Smooth muscle cell (in vitro differentiated cells): ENCODE measurements at regions not wholly inside any gene's neighbourhood (a gene's known extent, or its start where the extent isn't known, plus 50 kb on each side); places are given as distances from the start of the nearest gene placed in this dataset.

Experiments used
- DNase-seq: peaks from one replicate; lab custom pipeline; 2025; ENCODE audit not compliant: unreplicated experiment; lab: John Stamatoyannopoulos, UW
- H2AFZ ChIP-seq: fragments of 200-600 bp; sonication (generic); 2 replicates; pipeline ENCODE4 v1.6.0; 2016; ENCODE audit warnings: antibody characterized with exemption, low read depth, mild to moderate bottlenecking
- H3F3A ChIP-seq: fragments of 200-600 bp; sonication (generic); 2 replicates; pipeline ENCODE4 v1.6.0; 2017; ENCODE audit warnings: antibody characterized with exemption, low read depth
- H3K27ac ChIP-seq: fragments of 200-600 bp; sonication (generic); 2 replicates; pipeline ENCODE4 v1.5.1; 2016; ENCODE audit warnings: low read depth, mild to moderate bottlenecking
- H3K27me3 ChIP-seq: fragments of 200-600 bp; sonication (generic); 2 replicates; pipeline ENCODE4 v1.6.1; 2016; ENCODE audit warnings: low read depth, mild to moderate bottlenecking
- H3K36me3 ChIP-seq: fragments of 200-600 bp; sonication (generic); 2 replicates; pipeline ENCODE4 v1.5.1; 2016; ENCODE audit warnings: low read depth
- H3K4me1 ChIP-seq: fragments of 200-600 bp; sonication (generic); 2 replicates; pipeline ENCODE4 v1.5.1; 2016; ENCODE audit warnings: low read depth
- H3K4me2 ChIP-seq: fragments of 200-600 bp; sonication (generic); 2 replicates; pipeline ENCODE4 v1.6.0; 2016; ENCODE audit warnings: mild to moderate bottlenecking
- H3K4me3 ChIP-seq: fragments of 200-600 bp; sonication (generic); 2 replicates; pipeline ENCODE4 v1.5.1; 2016; ENCODE audit warnings: mild to moderate bottlenecking
- H3K79me2 ChIP-seq: fragments of 200-600 bp; sonication (generic); 2 replicates; pipeline ENCODE4 v1.6.0; 2016; ENCODE audit warnings: low read depth, mild to moderate bottlenecking
- H3K9ac ChIP-seq: fragments of 200-600 bp; sonication (generic); 2 replicates; pipeline ENCODE4 v1.6.0; 2016; ENCODE audit warnings: low read depth
- H3K9me3 ChIP-seq: fragments of 200-600 bp; sonication (generic); replicated peaks from 2 replicates; pipeline ENCODE4 v1.5.1; 2016; ENCODE audit warnings: low read depth
- H4K20me1 ChIP-seq: fragments of 200-600 bp; sonication (generic); 2 replicates; pipeline ENCODE4 v1.6.0; 2016; ENCODE audit warnings: low read depth
- WGBS: methylation state at CpG from one replicate; pipeline ENCODE4 v1.1.7; 2016; ENCODE audit warnings: low lambda C conversion rate; 5-methylcytosine and 5-hydroxymethylcytosine counted together
- TF ChIP-seq, protein P1 (sequence below): fragments of 200-600 bp; sonication (generic); IDR thresholded peaks from 2 replicates; pipeline ENCODE4 v1.5.1; 2017; ENCODE audit warnings: borderline replicate concordance, mild to moderate bottlenecking, antibody characterized with exemption; ENCODE audit not compliant: insufficient read depth, poor library complexity, severe bottlenecking

DNA sequence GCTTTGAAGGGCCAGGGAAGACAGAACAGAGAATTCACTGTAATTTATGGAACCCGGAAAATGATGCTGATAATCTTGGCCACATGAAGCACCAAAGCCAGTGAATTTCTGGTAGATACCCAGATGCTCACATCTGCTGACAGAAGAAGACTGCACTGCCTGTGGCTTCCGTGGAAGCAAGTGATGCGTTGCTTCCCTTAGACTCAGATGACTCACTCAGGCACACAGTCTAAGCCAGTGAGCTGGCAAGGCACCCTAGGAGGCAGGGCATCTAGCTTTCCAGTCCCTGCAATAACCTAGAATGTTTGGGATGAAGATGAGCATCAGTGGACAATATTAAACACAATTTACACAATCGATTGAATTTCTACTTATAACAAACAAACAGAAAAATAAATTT, 284.7 kb downstream of the CMPK2 start:
- Histone ChIP-seq H3K4me2 (no peak overlapping the region), H3K27ac (no peak overlapping the region), H3K79me2 (no peaks in the 10 kb centered on the region), H3K9ac (no peak overlapping the region), H2AFZ (no peak overlapping the region), H3K36me3 (no peaks in the 10 kb centered on the region), H3K27me3 (no peaks in the 10 kb centered on the region), H4K20me1 (no peaks in the 10 kb centered on the region), H3K4me3 (no peak overlapping the region), H3K9me3 (no peaks in the 10 kb centered on the region), H3K4me1 (no peaks in the 10 kb centered on the region), H3F3A (no peaks in the 10 kb centered on the region)
- WGBS = 55% methylated on average over 4 of the region's 4 CpGs
- no peak for DNase-seq
- TF ChIP-seq, protein P1, sequence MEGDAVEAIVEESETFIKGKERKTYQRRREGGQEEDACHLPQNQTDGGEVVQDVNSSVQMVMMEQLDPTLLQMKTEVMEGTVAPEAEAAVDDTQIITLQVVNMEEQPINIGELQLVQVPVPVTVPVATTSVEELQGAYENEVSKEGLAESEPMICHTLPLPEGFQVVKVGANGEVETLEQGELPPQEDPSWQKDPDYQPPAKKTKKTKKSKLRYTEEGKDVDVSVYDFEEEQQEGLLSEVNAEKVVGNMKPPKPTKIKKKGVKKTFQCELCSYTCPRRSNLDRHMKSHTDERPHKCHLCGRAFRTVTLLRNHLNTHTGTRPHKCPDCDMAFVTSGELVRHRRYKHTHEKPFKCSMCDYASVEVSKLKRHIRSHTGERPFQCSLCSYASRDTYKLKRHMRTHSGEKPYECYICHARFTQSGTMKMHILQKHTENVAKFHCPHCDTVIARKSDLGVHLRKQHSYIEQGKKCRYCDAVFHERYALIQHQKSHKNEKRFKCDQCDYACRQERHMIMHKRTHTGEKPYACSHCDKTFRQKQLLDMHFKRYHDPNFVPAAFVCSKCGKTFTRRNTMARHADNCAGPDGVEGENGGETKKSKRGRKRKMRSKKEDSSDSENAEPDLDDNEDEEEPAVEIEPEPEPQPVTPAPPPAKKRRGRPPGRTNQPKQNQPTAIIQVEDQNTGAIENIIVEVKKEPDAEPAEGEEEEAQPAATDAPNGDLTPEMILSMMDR = no peak

DNA sequence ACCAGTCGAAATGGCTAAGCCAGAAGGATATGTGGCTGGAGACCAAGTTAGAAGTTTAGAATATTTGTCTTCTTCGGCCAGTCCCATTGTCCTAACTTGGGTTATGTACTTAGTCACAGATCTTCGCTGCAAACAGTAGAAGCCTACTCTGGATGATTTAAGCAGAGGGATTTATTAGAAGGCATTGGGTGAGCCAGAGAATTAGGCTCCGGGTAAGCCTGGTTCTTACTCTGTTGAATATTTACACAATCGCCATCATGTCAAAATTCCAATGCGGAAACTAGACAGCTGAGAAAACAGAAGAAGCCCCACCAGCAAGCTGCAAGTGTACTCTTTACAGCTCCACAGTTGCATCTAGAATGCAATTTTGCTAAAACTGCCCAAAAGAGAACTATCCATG, 276.6 kb downstream of the CMPK2 start:
- TF ChIP-seq, protein P1 = no peak
- Histone ChIP-seq H3K27me3 (no peaks in the 10 kb centered on the region), H3K36me3 (no peaks in the 10 kb centered on the region), H3K27ac (no peak overlapping the region), H3K79me2 (no peaks in the 10 kb centered on the region), H3K9ac (no peak overlapping the region), H3K4me3 (no peak overlapping the region), H3K4me1 (no peaks in the 10 kb centered on the region), H3K4me2 (no peak overlapping the region), H3F3A (no peaks in the 10 kb centered on the region), H3K9me3 (no peaks in the 10 kb centered on the region), H4K20me1 (no peaks in the 10 kb centered on the region), H2AFZ (no peak overlapping the region)
- no peak for DNase-seq
- 79% methylated on average over 6 of the region's 6 CpGs for WGBS

DNA sequence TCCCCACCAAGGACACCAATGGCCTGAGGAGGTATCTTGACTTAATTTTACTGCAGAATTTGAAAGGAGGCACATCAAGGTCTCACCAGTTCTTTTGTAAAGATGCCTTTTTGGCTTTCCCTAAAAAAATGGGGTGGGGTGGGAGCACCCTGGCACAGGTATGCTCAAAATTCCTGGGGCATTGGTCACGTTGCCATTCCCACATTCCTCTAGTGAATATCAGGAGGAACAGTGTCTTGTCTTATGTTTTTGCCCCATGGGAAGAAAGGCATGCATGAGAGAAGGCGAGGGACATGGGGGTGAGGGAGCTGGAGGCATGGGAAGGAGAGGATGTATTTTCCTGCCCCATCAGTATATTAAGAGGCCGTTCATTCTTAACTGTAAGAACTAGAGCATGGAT, 275.3 kb downstream of the CMPK2 start:
- H3K27ac ChIP-seq = no peak overlapping the region

DNA sequence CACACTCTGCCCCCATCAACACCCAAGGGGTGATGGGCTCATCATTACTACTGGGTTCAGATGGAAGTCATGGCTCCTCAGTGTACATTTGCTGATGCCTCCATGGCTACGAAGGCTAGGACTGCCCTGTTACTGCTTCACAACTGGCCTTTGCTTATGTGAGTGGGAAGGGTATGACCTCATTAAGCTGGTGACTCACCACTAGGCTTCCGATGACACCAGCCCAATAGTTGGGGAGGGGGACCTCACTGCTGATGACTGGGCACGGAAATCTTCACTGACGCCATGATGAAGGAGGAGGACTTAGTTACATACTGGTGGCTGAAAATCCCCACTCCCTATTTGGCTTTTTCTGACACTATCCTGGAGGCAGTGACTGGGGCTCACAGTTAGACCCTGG, 263.2 kb downstream of the CMPK2 start:
- WGBS = 84% methylated on average over 4 of the region's 4 CpGs
- TF ChIP-seq, protein P1 = no peak
- no peak overlapping the region for H3K4me3 ChIP-seq
- H2AFZ ChIP-seq = no peak overlapping the region
- no peak overlapping the region for H3K9ac ChIP-seq
- H3F3A ChIP-seq = no peaks in the 10 kb centered on the region
- no peaks in the 10 kb centered on the region for H3K9me3 ChIP-seq
- no peaks in the 10 kb centered on the region for H3K27me3 ChIP-seq
- H3K36me3 ChIP-seq = no peaks in the 10 kb centered on the region
- no peaks in the 10 kb centered on the region for H3K79me2 ChIP-seq
- no peak overlapping the region for H3K27ac ChIP-seq
- no peaks in the 10 kb centered on the region for H3K4me1 ChIP-seq
- DNase-seq = no peak
- no peaks in the 10 kb centered on the region for H4K20me1 ChIP-seq
- no peak overlapping the region for H3K4me2 ChIP-seq

More for the DNA sequence above, 275.3 kb downstream of the CMPK2 start:
- DNase-seq = no peak
- Histone ChIP-seq H3K27me3 (no peaks in the 10 kb centered on the region), H3K4me1 (no peaks in the 10 kb centered on the region), H4K20me1 (no peaks in the 10 kb centered on the region), H3K4me2 (no peak overlapping the region), H3K36me3 (no peaks in the 10 kb centered on the region), H3K79me2 (no peaks in the 10 kb centered on the region), H3K9me3 (no peaks in the 10 kb centered on the region), H3K9ac (no peak overlapping the region), H2AFZ (no peak overlapping the region), H3K4me3 (no peak overlapping the region), H3F3A (no peaks in the 10 kb centered on the region)
- TF ChIP-seq, protein P1 = no peak
- 75% methylated on average over 3 of the region's 3 CpGs for WGBS
